Suppressor macrophage (primary cell): ENCODE measurements at regions not wholly inside any gene's neighbourhood (a gene's known extent, or its start where the extent isn't known, plus 50 kb on each side); places are given as distances from the start of the nearest gene placed in this dataset.
"Not testable (repeated sequence)": the region's sequence is repeated elsewhere in the genome, so short reads cannot be mapped to it uniquely, and the experiment has no call there.

Experiments
- DNase-seq, 4 experiments: peaks; one replicate each; pipeline ENCODE4 v3.0.0-alpha.2; 2020 to 2022

DNA sequence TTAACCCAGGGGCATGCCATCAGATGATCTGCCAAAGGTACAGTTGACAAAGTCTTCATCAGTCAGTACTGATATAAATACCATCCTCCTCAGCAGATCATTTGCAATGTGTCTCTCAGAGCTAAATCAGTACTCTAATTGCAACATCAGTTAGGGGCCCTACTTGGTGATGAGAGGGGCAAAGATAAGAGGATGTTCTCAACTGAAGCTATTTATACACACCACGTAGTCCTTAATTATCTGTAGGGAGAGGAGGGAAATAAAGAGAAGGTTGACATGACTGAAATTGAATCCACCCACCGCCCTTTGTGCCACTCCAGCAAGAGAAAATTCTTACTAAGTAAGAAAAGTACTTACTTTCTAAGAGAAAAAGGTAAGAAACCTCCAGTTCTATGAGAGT is 157.8 kb upstream of the NUDT4 start:
- peak in 1 of 4 experiments; percentile 30 for DNase-seq

DNA sequence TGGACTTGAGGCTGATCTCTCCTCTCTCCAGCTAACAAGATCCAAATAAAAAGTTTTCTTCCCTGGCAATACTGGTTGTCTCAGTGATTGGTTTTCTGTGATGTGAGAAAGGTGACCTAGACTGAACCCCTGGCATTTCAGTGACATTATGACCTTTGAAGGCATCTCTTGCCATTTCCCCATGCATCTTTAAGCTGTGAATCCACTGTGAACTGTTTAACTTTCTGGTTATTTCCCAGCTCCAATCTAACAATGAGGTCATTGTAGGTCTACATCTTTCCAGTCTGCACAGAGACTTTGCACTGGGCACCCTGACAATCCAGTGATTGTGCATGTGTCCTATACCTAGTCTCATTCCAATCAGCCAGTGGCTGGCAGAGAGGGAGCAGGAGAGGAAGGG is 155.9 kb upstream of the NUDT4 start:
- DNase-seq = no peak

DNA sequence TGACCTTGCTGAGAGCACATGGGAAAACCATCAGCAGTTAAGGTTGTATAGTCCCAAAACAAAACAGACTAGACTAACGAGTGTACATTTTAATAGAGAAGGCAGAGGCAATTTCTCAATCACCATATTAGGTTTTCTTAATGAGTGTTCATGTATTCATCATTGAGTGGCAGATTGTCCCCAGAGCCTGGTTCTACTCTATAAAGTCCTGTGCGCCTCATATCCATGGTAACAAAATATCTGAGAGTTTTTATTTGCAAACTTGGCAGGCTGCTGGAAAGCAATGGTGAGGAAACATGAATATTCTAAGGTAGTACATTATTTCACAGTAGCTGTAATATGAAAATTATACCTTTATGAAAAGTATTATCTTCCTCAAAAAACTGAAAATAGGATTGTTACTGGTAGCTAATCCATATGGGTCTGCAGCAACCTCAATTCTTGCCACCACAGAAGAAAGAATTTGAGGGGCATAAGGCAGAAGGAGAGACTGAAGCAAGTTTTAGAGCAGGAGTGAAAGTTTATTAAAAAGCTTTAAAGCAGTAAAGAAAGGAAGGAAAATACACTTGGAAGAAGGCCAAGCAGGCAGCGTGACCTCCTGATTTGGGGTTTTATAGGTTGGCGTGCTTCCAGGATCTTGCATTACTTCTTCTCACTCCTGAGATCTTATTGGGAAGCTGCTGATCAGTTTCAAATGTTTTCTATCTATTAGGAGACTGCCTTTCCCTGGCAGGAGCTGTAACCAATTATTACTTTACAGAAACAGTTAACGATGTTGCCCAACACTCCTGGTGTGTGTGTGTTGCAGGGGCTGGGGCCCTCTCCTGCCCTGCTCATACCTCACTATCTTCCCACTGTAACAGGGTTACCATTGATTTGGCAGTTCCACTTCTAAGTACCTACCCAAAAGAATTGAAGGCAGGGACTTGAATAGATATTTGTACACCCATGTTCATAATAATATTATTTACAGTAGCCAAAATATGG is 154.0 kb upstream of the NUDT4 start:
- peak; percentile 23 to 69 (median 44) for DNase-seq

DNA sequence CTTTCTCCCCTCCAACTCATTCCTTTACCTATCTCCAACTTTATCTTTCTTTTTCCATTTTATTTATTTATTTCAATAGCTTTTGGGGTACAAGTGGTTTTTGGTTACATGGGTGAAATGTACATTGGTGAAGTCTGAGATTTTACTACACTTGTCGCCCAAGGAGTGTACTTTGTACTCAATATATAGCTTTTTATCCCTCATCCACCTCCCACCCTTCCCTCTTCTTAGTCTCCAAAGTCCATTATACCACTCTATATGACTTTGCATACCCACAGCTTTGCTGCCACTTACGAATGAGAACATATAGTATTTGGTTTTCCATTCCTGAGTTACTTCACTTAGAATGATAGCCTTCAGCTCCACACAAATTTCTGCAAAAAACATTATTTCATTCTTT is 152.6 kb upstream of the NUDT4 start:
- no peak for DNase-seq

GRCh38 chr12:93226361-93226760 is 151.4 kb upstream of the NUDT4 start:
- no peak for DNase-seq

DNA sequence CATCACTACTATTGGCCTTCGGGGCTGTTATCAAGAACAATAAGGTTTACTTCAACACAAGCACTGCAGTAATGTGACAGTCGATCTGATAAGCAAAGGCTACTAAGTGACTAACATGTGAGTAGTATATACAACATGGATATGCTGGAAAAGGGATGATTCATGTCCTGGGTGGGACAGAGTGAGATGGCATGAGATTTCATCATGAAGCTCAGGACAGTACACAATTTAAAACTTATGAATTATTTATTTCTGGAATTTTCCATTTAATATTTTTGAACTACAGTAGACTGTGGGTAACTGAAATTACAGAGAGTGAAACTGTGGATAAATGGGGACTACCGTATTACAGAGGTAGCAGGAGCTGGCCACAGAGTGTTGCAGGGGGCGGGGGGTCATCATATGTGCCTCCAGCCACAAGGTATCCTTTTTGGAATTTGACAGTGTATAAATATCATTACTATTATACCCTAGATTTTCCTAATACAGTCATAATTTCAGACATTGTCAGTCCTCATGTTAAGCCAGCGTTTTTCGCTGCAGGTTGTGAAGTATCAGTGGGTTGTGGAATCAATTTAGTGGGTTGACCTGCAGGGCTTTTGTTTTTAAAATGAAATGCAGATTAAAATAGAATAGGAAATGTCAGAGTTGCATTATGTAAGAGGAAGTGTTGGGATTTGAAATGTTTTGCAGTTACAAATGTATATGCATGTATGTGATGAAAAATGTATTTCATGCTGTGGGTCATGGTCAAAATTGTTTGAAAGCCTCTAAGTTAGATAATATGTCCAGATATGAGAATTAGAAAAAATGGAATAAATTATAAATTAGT is 148.0 kb upstream of the NUDT4 start:
- peak in 2 of 4 experiments; percentile 33 to 41 for DNase-seq

DNA sequence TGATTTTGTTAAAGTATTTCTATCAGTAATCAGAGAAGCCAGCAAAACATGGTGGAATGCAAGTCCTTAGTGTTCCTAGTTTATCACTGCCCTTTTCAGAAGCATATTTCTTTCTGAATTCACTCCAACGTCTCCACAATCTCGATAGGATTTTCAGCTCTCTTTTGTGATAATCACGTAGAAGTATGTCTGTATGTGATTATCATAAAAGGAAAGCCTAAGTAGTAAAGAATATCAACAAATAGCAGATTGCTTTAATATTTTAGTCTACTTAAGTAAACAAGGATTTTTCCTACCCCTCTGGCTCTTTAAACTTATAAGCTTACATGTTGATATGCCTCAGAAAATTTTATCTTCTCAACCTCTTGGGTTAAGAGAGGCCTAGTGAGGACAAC is 147.4 kb upstream of the NUDT4 start:
- DNase-seq = no peak

GRCh38 chr12:93231938-93232337 is 145.8 kb upstream of the NUDT4 start:
- no peak for DNase-seq

GRCh38 chr12:93234641-93235040 is 143.1 kb upstream of the NUDT4 start:
- no peak for DNase-seq

DNA sequence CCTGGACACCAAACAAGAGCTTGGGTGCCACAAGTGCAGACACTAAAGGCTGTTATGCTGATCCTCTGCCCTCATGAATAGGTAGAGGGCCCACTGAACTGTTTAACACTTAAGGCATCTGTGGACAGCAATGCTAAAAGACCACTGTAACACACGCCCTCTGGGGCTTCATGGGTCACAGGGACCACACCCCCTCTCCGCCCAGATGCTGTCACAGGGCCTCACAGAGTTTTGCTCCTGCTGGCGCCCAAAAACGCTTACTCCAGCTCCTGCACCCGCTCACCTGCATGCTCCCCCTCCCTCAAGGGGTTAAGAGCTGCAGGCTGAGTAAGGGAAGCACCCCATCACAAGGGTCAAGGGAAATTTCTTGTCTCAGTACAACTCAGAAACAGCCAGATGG is 141.8 kb upstream of the NUDT4 start:
- DNase-seq = no peak

DNA sequence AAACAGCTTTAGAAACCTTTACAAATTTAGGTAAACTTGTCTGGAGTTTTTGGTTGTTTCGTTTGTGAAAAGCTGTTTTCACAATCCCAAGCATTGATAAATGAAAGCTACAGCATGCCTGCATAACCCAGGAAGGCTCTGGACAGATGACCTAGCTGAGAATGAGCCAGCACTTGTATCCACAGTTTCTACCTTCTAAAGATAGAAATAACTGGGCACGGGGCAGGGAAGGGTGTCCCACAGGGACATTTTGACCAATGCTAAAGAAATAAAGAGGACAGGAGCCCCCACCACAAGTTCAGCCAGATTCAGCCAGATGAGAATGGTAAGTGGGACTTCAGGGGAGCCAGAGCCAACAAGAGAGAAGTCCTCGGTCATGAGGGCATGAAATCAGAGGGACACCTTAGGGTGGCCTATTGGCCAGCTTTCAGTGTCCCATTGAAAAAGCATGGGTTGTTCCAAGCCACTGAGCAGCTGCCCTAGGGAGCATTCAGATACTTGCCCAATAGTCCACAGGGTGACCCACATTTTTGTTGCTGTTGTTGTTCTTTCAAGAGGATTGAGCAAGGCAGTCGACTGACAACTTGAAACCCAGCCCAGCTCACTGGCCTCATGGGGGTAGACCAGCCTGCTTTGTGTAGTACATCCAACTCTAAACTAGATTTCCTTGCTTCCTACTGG is 140.3 kb upstream of the NUDT4 start:
- peak in 1 of 4 experiments; percentile 6 for DNase-seq

GRCh38 chr12:93238512-93239262 is 139.0 kb upstream of the NUDT4 start:
- peak in 3 of 4 experiments; percentile 21 to 34 (median 30) for DNase-seq

GRCh38 chr12:93239789-93240188 is 137.9 kb upstream of the NUDT4 start:
- not testable (repeated sequence) for DNase-seq

DNA sequence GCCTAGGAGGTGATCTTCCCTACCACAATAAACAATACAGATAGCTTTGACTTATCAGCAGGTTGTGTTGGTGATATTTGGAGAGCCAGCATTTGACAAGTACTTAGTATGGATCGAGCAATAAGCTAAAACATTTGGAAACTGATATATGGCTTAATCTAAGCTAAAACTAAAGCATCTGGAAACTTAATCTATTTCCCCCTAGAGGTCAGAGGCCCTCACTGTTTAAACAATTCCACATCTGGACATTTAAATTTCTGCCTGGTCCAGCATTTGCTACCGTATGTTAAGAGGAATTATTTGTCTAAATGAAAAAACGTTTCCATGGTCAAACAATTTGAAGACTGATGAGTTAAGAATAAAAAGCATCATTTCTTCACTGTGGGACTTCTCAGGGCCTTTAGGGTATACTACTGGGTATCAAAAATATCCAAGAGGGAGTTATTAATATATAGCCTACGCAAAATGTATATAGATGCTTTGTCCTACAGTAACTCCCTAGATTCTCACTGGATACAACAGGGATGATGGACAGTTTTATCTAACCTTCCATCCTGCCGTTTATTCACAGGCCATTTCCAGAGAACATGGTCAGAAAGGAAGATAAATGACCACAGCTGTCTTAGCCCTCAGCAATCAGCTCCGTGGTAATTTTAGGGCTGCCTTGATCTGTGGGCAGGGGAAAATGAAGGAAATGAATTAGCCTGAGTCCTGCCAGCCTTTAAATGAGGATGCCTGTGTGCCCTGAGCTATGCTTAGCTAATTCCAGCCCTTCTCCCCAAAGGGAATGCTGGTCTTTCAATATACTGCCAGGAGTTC is 135.4 kb upstream of the NUDT4 start:
- DNase-seq = no peak

- no peak for DNase-seq
These were observed 134.4 kb upstream of the NUDT4 start for GRCh38 chr12:93243382-93243688.

DNA sequence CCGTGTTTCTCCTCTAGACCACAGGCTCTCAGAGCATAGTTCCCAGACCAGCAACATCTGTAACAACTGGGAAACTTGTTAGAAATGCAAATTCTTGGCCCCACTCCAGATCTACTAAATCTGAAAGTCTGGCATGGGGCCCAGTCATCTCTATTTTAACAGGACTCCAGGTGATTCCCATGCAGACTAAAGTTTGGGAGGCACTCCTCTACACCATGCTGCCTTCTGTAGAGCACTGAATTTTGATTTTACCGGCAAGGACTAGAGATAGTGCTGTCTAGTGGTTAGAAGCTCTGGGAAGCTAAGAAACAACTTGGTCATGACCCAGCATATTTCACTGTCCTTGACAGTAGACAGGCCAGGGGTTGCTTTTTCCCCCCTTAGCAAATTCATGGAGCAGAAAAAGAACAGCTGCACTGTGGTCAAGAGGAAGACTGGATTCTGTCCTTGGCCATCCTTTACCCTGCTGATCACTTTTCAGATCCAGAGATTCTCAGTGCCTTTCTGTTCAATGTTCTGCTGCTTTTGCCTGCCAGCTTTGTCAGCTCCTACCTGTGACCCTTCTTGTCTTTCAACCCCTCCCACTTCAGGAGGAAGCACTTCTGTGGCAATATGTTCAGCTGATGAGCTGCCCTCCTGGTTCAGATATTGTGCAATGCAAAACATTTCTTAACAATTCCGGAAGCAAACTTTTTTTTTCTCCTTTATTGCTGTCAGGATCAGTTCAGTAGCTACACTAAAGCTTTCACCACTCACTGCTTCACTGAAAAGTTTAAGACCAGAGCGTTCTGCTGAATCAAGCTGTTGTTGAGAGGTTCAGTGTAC is 133.8 kb upstream of the NUDT4 start:
- peak; percentile 58 to 91 (median 82) for DNase-seq

DNA sequence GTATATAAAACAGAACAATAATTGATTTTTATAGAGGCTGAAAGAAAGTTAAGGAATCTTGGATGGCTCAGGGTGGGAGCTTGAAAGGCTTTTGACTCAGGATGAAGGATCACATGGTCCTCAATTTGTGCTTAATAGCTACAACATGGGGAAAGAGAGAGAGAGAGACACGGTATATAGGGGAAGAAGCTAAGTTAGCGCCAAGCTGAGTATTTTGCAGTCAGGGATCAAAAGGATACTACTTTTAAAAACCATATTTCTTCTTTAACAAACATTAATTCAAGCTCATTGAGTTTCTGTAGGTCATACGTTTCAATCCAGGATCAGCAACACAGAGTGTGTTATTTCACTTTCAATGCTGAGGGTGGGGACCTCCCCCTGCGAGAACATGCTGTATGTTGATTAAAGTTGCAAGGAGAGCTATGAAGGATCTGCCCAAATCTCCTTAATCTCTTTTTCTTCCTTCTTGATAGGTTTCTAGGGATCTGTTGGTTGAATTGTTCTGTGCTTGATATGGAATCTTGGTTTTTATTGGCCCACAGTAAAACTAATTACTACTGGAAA is 133.1 kb upstream of the NUDT4 start:
- DNase-seq = no peak

DNA sequence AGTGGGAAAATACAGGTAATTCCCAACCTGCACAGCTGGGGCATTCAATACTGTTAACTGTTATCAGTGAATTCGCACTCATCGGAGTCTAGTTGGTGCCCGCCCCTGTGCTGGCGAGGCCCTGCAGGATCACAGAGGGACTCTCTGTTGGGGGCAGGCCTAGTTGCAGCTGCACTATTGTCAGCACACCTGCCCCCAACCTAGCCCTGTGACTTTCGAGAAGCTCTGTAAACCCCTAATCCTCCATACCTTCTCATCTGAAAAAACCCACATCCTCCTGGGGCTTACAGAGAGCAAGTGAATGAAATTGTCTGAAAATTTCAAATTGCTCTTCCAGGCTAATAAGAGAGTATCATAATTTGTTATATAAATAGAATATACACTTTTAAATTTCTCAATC is 132.2 kb upstream of the NUDT4 start:
- DNase-seq = no peak

- DNase-seq = no peak
These were observed 130.3 kb upstream of the NUDT4 start for GRCh38 chr12:93247313-93247991.

DNA sequence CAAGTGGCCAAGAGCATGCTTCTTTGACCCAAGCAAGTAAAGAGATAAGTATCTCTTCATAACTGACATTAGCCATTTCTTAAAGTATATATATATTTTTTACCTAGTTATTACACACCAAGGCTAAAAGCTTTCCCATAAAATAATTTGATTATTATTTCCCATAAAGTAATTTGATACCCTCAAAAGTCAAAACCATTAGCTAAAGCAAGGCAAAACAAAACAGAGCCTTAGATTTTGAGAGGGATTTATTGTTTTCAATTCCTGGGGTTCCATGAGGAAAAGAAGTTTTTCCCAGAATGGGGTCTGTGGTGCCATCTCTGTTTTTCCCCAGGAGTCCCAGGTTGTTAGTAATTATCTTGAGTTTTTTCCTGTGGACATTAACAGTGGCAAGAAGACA is 125.5 kb upstream of the NUDT4 start:
- no peak for DNase-seq
